ENCODE measurements at regions not wholly inside any gene's neighbourhood (a gene's known extent, or its start where the extent isn't known, plus 50 kb on each side); places are given as distances from the start of the nearest gene placed in this dataset.
"Not testable (repeated sequence)": the region's sequence is repeated elsewhere in the genome, so short reads cannot be mapped to it uniquely, and the experiment has no call there.

DNA sequence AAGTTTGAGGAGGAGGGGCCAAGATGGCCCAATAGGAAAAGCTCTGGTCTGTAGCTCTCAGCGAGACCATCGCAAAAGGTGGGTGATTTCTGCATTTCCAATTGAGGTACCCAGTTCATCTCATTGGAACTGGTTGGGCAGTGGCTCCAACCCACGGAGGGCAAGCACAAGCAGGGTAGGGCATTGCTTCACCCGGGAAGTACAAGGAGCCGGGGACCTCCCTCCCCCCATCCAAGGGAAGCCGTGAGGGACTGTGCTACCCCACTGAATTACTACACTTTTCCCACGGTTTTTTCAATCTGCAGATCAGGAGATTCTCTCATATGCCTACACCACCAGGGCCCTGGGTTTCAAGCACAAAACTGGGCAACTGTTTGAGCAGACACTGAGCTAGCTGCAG lies 58.0 kb upstream of the EFCAB3 start:
- no peak for DNase-seq

DNA sequence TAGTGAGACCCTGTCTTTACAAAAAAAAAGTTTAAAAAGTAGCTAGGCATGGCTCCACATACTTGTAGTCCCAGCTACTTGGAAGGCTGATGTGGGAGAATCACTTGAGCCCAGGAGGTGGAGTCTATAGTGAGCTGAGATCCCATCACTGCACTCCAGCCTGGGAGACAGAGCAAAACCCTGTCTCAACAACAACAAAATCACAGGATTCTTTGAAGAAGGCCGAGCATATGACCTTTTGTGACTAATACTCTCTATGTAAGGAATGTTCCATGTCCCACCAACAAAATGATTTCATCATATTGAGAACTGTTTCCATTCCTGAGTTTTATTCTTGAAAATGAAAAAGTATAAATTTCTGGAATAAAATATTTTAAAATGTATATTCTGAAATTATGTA lies 58.9 kb upstream of the EFCAB3 start:
- DNase-seq, result no peak

DNA sequence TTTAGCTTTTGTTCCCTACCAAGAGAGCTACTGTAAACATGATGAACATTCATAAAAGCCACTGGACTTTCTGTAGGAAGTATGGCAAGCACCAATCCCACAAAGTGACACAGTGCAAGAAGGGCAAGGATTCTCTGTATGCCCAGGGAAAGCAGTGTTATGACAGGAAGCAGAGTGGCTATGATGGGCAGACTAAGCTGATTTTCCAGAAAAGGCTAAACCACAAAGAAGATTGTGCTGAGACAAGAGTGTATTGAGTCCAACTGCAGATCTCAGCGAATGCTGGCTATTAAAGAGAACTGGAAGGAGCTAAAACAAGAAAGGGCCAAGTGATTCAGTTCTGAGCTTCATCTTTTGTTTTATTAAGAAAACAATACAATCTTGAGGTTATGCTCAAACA lies 60.5 kb upstream of the EFCAB3 start:
- no peak for DNase-seq

DNA sequence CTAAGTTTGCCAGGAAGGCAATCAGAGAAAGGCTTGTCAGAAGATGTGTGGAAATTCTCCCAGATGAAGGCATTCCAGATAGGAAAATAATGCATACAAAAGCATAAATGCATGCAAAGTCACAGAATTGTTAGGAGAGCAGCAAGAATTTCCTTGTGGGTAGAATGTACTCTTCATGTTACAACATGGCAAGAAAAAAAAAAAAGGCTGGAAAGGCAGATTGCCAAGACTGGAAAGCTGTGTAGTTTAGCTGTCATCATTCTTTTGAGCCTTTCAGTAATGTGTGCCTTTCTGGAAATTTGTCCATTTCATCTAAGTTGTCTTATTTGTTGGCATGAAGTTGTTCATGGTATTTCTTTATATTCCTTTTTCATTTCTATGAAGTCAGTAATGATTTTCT lies 71.0 kb upstream of the EFCAB3 start:
- no peak for DNase-seq

DNA sequence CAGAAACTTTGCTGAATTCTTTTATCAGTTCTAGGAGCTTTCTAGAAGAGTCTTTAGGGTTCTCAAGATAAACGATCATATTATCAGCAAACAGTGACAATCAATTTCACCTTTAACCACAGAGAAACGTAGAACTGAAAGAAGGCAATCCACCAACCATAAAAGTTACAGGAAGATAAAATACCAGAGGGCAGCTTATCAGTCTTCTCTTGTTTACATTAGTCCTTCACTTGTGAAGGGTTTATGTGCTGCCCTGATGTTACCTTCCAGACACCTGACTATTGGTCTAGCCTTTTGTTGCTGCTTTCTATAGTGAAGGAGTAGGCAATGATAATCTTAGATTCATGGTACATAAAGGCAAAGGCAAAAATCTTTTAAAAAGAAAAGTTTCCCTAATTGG lies 73.2 kb upstream of the EFCAB3 start:
- no peak for DNase-seq

DNA sequence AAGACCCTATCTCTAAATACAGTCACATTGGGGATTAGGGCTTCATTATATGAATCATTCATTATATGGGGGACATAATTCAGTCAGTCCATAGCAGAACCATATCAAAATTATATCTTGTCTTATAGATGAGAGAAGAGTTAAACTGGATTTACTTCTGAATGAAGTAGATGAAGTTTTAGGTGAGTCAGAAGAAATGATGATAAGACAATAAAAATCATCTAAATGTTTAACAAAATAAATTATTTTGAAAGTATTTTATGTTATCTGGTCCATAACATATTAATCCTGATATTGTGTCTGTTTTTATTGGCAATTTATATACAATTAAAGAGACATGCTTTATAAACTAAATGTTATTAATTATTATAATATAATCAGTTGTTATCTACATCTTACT lies 76.9 kb upstream of the EFCAB3 start:
- no peak for DNase-seq

DNA sequence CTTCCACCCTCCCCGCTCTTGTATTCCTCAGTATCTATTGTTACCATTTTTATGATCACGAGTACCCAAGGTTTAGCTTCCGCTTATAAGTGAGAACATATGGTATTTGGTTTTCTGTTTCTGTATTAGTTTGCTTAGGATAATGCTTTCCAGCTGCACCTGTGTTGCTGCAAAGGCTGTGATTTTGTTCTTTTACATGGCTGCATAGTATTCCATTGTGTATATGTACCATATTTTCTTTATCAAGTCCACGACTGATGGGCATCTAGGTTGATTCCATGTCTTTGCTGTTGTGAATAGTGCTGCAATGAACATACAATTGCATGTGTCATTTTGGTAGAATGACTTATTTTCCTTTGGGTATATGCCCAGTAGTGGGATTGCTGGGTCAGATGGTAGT lies 79.7 kb upstream of the EFCAB3 start:
- DNase-seq, result no peak

DNA sequence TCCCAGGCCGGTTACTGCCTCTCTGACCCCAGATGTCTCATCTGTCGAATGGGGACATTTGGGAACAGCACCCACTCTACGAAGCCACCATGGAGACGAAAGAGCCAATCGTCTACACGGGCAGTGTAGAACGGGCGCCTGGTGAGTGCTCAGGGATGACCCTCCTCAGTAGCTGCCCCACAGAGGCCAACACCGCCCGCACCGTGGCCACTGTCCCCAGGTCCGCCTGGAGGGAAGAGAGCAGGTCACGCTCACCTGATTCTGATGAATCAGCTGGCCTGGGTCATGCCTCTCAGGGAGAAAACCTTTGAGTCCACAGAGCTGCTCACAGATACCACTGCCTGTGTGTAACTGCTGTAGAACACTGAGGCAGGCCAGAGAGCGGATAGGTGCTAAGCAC lies 105.1 kb upstream of the EFCAB3 start:
- not testable (repeated sequence) for DNase-seq

DNA sequence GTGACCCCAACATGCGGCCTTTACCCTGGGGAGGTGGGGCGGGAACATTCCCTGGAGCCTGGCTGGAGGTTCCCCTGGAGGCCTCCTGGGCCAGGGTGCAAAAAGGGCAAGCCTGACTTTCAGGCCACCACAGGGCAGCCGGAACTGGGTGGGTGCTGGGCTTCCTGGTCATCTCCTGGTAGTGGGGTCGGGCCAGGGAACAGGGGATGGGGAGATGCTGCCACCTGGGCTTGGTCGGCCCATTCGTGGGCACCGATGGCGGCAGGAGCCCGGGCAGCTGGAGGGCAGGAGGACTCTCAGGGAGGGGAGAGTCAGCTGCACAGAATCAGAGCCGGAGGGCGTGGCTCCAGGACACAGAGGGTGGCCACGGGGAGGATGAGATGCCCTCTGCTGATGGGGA lies 112.0 kb upstream of the EFCAB3 start:
- not testable (repeated sequence) for DNase-seq

DNA sequence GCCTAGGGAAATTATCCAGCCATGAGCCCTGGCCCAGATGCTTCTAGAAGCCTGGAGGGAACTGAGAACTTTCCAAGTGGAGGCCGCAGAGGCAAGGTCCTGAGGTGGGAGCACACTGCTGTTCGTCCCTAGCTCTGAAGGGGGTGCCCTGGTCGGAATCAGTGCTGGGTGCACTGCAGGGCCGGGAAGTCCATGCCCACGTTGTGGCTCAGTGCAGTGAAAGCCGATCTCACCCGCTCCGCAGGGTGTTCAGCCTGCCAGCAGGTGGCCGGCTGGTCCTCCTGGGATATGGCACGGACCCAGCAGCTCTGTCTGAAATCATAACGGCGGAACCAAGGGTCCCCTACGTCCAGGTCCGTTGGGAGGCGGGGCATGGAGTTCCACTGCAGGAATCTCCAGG lies 115.4 kb upstream of the EFCAB3 start:
- not testable (repeated sequence) for DNase-seq

DNA sequence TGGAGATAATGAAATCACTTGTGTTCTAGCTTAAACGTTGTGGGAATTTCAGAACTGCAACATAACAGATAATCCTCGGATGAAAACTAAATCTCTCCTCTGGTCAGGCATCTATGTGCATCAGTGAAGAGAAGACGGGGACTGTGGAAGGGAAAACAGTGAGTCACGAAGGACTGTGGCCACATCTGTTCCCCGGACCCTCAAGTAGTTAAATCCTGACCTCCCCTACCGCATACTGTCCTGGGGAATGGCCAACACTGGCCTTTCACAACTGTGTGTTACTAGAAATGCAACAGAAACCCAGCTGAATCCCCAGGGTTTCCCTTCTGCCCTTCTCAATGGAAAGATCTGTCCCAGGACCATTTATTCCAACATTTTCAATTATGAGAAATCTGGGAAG lies 124.6 kb upstream of the EFCAB3 start:
- not testable (repeated sequence) for DNase-seq

DNA sequence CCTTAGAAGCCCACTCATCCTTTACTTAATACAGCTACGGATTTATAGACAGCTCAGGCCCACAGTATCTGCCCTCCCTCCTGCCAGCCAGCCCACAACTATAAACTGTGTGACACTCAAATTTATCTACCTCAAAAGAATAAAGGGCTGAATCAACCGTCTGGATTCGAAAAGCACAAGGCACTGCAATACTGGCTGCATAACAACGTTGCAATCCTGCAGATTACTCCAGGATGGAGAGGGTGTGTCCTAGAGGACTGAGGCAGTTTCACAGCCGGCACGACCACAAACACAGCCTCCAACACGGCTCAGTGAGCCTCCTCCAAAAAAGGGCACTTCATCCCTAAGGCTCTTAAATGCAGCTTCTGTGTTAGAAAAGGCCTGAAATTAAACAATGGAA lies 138.3 kb upstream of the EFCAB3 start:
- not testable (repeated sequence) for DNase-seq

DNA sequence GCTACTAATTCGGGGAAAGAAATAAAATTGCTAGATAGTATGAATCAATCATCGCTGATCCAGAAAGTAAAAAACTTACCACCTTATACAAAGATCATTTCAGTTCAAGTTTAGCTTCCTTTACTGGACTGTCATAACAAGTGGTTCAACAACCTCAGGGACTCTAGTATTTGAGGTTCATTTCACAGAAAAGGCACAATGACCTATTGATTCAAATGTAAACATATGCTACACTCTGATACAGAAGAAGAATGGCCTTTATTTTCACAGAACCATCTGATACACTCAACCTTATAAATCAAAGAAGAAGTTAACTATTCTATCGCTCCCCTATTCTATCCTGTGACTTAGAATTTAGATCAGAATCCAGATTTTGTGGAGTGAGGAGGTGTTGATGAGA lies 140.8 kb upstream of the EFCAB3 start:
- not testable (repeated sequence) for DNase-seq

DNA sequence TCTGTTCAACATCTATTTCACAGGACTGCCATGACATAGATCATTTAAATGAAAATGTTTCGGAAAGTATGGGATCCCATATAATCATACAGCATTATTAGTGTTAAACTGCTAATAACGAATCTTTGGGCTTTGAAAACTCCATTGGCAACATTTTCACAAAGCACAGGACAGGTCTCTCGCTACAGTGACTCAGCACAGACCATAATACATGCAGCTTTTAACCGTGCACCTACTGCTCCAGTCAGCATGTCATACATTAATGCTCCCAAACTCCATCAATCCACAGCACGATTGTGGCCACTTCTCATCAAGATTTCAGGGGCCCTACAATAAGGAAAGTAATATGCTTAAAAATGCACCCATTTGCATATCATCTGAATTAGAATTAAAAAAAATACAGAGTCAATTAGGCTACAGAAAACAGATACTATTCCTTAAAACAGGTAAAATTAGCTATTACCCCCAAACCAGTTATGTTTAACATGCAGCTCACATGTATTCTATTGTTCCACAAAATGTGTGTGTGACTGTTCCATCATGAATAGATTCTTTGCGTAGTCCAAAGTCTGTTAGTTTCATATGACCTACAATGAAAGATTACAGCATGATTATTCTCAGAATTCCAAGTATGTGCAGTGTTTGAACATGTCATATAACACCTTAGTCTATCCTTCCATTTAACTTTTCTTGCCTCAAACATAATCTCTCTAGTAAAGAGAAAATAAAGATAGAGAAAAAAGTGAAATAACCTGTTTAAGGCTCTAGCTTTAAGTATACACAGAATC lies 141.6 kb upstream of the EFCAB3 start:
- not testable (repeated sequence) for DNase-seq

DNA sequence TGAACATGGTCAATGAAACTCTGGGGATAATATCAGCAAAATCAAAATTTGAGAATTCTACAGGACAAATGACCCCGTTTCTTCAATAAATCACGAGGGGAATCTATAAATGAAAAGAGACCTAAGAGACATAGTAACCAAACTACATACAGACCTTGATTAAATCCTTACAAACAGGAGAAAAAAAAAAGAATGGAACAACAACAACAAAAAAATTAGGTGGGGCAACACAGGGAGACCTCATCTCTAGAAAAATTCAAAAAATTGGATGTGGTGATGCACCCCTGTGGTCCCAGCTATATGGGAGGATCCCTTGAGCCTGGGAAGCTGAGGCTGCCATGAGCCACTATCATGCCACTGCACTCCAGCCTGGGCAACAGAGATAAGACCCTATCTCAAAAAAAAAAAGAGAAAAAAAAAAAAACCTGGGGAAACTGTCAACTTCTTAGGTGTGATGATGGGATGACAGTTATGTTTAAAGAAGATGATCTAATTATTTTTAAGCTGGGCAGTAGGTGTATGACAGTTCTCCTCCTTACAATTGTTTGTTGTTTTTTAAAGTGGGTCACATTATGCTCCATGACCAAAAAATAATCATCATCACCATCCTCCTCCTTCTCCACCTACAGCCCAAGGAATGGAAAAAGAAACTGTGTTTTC lies 146.4 kb upstream of the EFCAB3 start:
- DNase-seq, result not testable (repeated sequence)

DNA sequence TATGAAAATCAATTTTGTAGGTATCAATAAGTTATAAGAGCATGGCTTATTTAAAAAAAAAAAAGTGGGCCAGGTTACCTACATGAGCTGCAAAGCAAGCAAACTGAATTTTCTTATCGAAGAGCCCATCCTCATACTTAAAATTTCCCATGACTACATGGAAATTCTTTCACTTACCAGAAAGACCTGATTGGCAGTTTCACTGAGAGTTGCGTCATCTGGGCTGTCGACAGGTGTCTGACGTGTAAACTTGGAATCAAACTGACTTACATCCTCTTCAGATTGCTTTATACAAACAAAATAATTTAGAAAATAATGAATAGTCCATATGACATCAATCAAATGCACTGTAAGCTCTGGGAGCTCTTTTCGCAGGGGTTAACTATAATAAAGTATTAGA lies 149.1 kb upstream of the EFCAB3 start:
- DNase-seq, result not testable (repeated sequence)

DNA sequence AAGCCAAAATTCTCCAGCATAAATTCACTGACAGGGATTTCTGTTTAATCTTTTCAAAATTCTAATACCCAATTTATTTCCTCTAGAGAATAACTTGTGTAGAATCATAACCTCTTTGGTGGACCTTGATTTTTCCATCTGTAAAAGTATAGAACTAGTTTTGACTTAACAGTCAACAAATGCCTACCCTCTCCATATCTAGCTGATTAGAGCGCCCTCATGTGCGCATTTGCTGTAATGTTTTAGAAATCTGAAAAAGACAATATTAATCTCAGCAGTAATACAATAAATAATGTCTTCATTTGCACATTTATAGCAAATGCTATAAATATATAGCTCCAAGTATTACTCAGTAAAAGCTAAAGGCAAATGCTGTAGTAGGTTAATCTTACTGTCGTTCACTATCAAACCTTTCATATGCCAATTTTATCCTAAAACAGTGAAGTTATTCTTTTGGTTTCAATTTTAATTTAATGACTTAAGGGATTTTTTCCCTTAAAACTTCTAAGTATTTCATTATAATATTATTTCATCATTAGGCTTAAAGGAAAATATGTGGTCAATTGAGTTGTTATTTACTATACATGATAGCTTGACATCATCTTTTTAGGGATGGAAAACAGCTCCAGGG lies 153.6 kb upstream of the EFCAB3 start:
- DNase-seq, result peak in 1 of 2 donors; percentile 8

DNA sequence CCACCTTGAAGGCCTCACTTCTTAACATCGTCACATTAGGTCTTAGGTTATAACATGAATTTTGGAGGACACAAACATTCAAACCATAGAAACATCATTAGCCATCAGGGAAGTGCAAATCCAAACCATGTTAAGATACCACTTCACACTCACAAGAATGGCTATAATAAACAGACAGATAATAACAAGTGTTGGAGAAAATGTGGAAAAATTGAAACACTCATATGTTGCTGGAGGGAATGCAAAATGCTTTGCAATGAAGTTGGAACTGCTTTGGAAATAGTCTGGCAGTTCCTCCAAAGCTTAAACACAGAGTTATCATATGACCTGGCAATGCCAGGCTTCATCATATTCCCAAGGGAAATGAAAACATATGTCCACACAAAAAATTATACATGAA lies 156.8 kb upstream of the EFCAB3 start:
- not testable (repeated sequence) for DNase-seq

DNA sequence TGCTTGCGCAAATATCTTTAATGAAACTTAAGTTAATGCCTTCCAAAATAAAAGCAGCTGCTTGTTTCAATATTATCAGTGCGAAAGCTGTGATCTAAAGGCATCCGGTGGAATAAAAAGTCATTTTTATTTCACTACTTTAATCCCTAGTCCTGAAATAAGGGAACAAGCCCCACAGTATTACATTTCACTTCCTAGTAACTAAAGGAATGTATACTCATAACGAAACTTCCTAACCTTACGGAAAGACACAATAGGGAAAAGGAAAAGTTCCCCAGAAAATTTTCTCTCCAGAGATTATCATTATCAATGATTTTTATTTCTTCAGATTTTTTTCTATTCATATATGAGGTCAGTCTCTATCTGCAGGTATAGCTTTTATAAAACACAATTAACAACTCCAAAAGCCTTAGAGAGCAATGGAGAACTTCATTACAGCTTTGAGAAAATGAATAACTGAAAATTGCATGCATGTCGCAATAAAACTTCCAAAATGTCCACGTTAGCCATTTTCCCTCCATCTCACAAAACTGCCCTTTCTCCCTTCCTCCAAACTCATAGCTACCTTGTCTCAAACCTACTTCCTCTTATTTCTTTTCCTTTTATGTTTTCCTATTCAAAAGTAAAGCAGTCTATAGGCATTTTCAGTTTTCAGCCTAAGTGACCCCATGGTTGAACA lies 154.3 kb upstream of the MED13 start:
- no peak for DNase-seq

DNA sequence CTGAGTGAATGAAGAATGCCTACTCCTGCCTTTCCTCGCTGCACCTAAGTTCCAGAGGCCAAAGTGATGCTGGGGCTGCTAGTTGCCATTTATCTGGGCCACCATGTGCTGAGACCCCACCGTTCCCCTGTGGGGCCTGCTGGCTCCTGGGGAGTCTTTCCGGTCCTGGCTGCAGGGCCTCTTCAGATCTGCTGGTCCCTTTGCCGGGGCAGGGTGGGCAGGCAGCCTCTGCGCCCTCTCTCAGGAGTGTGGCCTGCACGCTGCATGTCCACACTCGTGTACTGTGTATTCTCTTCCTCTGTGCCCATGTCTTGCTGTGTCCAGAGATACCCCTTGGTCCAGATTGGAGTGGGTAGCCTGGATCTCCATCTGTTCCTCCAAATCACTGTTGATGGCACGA lies 151.8 kb upstream of the MED13 start:
- no peak for DNase-seq

DNA sequence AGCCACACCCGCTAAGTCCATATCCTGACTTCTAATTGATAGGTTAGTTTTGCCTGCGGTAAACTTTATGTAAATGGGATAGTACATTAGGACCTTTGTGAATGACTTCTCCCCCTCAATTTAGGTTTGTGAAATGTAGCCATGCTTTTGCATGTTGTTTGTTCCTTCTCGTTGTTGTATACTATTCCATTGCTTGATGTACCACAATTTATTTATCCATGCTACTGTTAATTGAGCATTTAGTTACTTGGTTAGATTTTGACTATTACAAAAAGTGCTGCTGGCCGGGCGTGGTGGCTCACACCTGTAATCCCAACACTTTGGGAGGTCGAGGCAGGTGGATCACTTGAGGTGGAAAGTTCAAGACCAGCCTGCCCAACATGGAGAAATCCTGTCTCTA lies 150.8 kb upstream of the MED13 start:
- DNase-seq, result not testable (repeated sequence)

DNA sequence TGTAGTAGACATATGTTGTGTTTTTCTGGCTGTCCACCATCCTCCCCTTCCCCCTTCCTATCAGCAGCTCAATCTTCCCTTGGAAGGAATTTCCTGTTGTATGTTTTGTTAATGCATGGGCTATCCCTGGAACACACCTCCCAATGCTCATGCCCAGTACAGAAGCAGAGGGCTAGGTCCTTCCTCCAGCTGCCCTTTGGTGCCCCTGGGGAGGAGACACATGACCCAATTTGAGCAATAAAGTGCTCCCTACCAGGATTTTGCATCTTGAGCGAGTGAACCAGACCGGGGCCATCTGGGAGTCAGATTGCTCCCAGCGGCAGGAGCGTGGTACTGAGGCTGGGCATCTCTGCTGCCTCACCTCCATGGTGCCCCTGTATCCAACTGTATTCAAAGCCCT lies 141.5 kb upstream of the MED13 start:
- no peak for DNase-seq

DNA sequence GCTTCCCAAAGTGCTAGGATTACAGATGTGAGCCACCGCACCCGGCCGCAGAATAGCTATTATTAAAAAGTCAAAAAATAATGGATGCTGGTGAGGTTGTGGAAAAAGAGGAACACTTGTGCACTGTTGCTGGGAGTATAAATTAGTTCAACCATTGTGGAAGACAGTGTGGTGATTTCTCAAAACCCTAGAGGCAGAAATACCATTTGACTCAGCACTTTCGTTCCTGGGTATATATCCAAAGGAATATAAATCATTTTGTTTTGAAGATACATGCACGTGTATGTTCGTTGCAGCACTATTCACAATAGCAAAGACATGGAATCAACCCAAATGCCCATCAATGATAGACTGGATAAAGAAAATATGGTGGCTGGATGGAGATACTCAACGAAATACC lies 132.1 kb upstream of the MED13 start:
- DNase-seq, result not testable (repeated sequence)

DNA sequence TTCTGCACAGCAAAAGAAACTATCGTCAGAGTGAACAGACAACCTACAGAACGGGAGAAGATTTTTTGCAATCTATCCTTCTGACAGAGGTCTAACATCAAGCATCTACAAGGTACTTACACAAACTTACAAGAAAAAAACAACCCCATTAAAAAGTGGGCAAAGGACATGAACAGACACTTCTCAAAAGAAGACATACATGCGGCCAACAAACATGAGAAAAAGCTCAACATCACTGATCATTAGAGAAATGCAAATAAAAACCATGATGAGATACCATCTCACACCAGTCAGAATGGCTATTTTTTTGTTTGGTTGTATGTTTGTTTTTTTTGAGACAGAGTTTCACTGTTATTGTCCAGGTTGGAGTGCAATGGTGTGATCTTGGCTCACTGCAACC lies 131.5 kb upstream of the MED13 start:
- DNase-seq, result not testable (repeated sequence)

Measured in stimulated activated CD4-positive, alpha-beta T cell treated with anti-CD3 and anti-CD28 coated beads, Interleukin-2, amount 100 ng/mL, for 48 hours (primary cell).